Heart left ventricle (tissue), 13 donors: ENCODE measurements at regions not wholly inside any gene's neighbourhood (a gene's known extent, or its start where the extent isn't known, plus 50 kb on each side); places are given as distances from the start of the nearest gene placed in this dataset.

Experiments
- POLR2A ChIP-seq, 2 donors: fragments of 450-650 bp; IDR thresholded peaks; one replicate each; pipeline ENCODE4 v1.6.1; 2017; ENCODE audit warnings: antibody characterized with exemption in 2 of 2, mild to moderate bottlenecking in 2 of 2, moderate library complexity in 2 of 2
- TF ChIP-seq, protein P1 (sequence below), 12 donors: fragments of 200-600 bp; sonication (generic) in 4 of 12; IDR thresholded peaks; one replicate each; pipeline versions ENCODE4 v1.5.0 to v1.8.0; 2018 to 2022; ENCODE audit warnings: antibody characterized with exemption in 12 of 12, mild to moderate bottlenecking in 5 of 12
- donor health status: ischemic (EF 13 %, LVEDD 7.1; RV severe dilation, severe dysfunction).
- donor health status: DM: no; HTN: yes; CAD: no.
- donor health status: DM: no; HTN: no; CAD: no.
- donor health status: ischemic (EF 25% LVEDD 6.9; RV normal size, moderate dysfunction).
- donor health status: ischemic (EF 25% LVEDD 5.7; RV mildly dilated, moderate dysfunction).
- donor health status: ischemic (EF 35%, LVEDD 5.7; RV mildly dilated, moderate dysfunction).
- donor health status: nonischemic (EF 11% LVEDD 7.7; RV severe dilation, severe dysfunction).
- donor health status: DM: yes; HTN: yes; CAD: no.
- donor health status: PGD.
- donor health status: ischemic (EF 29% LVEDD 5.4; RV normal size, mild dysfunction).
- donor health status: nonischemic (EF 23%, LVEDD 6.1; RV moderate dilation, normal function).

DNA sequence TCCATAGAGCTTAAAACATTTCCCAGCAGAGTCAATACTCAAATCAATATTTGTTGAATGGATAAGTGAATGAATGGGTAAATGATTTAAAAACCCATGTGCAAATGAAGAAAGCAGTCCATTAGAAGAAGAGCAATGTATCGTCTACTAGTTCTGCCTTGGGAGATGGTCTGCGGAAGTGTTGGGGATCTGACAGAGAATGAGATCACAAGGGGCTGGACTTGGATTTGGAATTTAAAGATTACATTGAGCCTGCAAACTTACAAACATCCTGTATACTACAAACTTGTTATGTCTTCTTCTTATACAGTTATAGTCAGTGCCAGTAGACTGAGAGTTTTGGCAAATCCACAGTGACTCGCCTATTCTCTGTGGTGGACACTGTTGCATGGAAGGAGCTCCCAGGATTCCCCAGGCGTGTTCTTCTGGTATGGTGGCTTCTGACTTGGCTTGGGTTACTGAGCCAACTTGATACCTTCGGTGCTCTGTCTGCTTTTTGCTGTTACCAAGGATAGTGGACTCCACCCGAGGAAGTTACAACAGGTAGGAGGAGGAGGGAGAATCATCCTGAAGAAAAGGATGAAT, 163.3 kb upstream of the SERPINE2 start:
- TF ChIP-seq, protein P1, sequence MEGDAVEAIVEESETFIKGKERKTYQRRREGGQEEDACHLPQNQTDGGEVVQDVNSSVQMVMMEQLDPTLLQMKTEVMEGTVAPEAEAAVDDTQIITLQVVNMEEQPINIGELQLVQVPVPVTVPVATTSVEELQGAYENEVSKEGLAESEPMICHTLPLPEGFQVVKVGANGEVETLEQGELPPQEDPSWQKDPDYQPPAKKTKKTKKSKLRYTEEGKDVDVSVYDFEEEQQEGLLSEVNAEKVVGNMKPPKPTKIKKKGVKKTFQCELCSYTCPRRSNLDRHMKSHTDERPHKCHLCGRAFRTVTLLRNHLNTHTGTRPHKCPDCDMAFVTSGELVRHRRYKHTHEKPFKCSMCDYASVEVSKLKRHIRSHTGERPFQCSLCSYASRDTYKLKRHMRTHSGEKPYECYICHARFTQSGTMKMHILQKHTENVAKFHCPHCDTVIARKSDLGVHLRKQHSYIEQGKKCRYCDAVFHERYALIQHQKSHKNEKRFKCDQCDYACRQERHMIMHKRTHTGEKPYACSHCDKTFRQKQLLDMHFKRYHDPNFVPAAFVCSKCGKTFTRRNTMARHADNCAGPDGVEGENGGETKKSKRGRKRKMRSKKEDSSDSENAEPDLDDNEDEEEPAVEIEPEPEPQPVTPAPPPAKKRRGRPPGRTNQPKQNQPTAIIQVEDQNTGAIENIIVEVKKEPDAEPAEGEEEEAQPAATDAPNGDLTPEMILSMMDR (IDR thresholded peaks at IDR 0.05): no peak
- TF ChIP-seq POLR2A (IDR thresholded peaks at IDR 0.05): no peak
